GM19452 (cell line): ENCODE measurements at regions not wholly inside any gene's neighbourhood (a gene's known extent, or its start where the extent isn't known, plus 50 kb on each side); places are given as distances from the start of the nearest gene placed in this dataset.

Experiments
- ATAC-seq: cut with Tn5 transposase; IDR thresholded peaks from one replicate; pipeline ENCODE4 v1.9.1; 2021; ENCODE audit not compliant: unreplicated experiment

GRCh38 chr9:81532251-81532650 lies 157.1 kb downstream of the TLE1 start:
- ATAC-seq, result no peak

- no peak for ATAC-seq
These were observed 157.8 kb downstream of the TLE1 start for GRCh38 chr9:81531511-81531910.

- no peak for ATAC-seq
These were observed 158.5 kb downstream of the TLE1 start for GRCh38 chr9:81530846-81531245.

GRCh38 chr9:81530310-81530810 lies 159.0 kb downstream of the TLE1 start:
- ATAC-seq, result no peak

- ATAC-seq, result no peak
These were observed 159.7 kb downstream of the TLE1 start for GRCh38 chr9:81529556-81530193.

- no peak for ATAC-seq
These were observed 162.8 kb downstream of the TLE1 start for GRCh38 chr9:81526587-81526986.

GRCh38 chr9:81522716-81523551 lies 166.4 kb downstream of the TLE1 start:
- no peak for ATAC-seq

- ATAC-seq, result no peak
These were observed 167.5 kb downstream of the TLE1 start for GRCh38 chr9:81521892-81522291.

- ATAC-seq, result no peak
These were observed 169.4 kb downstream of the TLE1 start for GRCh38 chr9:81519816-81520495.

GRCh38 chr9:81517954-81518353 lies 171.4 kb downstream of the TLE1 start:
- ATAC-seq, result no peak

GRCh38 chr9:81513059-81513458 lies 176.3 kb downstream of the TLE1 start:
- no peak for ATAC-seq

- no peak for ATAC-seq
These were observed 176.7 kb downstream of the TLE1 start for GRCh38 chr9:81512641-81513040.

- no peak for ATAC-seq
These were observed 180.9 kb downstream of the TLE1 start for GRCh38 chr9:81508476-81508875.

- ATAC-seq, result no peak
These were observed 182.1 kb downstream of the TLE1 start for GRCh38 chr9:81506941-81507864.

GRCh38 chr9:81499594-81499993 lies 189.8 kb downstream of the TLE1 start:
- no peak for ATAC-seq

GRCh38 chr9:81499021-81499454 lies 190.3 kb downstream of the TLE1 start:
- no peak for ATAC-seq

- ATAC-seq, result no peak
These were observed 190.8 kb downstream of the TLE1 start for GRCh38 chr9:81498576-81498975.

- no peak for ATAC-seq
These were observed 192.3 kb downstream of the TLE1 start for GRCh38 chr9:81497091-81497490.

- no peak for ATAC-seq
These were observed 196.5 kb downstream of the TLE1 start for GRCh38 chr9:81492710-81493447.
